GM13976 (cell line): ENCODE measurements at regions not wholly inside any gene's neighbourhood (a gene's known extent, or its start where the extent isn't known, plus 50 kb on each side); places are given as distances from the start of the nearest gene placed in this dataset.
"Not testable (repeated sequence)": the region's sequence is repeated elsewhere in the genome, so short reads cannot be mapped to it uniquely, and the experiment has no call there.

Experiments
- DNase-seq: peaks from one replicate; pipeline ENCODE4 v3.0.0; 2012; ENCODE audit warnings: low spot score
- in situ Hi-C: fragments of 300-500 bp; cut with MboI; formaldehyde crosslinking; loops from one replicate; pipeline ENCODE4 v1.12.0; 2022; ENCODE audit warnings: low sequenced_read_pairs, mixed read lengths, inconsistent platforms; ENCODE audit not compliant: unreplicated experiment
- TF ChIP-seq, protein P1 (sequence below): IDR thresholded peaks from 2 replicates; pipeline ENCODE4 v1.5.1; 2012; ENCODE audit warnings: borderline replicate concordance, mild to moderate bottlenecking; ENCODE audit not compliant: insufficient read depth; ENCODE audit errors: extremely low read depth, missing control alignments, control extremely low read depth

DNA sequence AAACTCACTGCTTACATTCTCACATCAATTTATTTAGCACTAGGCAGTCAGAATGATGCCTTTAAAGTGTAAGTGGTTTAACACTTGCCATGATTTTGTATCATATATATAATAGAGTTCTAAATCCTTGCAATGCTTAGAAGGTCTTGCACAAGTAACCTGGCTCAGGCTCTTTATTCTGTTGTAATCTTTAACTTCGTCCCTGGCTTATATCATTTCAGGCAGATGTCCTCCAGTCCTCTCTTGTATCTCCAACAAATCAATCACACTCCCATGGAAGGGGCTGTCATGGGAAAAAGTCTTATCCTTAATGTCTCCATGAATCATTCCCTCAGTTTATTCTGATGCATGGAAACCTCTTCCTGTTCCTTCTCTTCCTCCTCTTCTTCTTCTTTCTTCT, 841.6 kb upstream of the B3GALT2 start:
- no peak for DNase-seq
- TF ChIP-seq, protein P1, sequence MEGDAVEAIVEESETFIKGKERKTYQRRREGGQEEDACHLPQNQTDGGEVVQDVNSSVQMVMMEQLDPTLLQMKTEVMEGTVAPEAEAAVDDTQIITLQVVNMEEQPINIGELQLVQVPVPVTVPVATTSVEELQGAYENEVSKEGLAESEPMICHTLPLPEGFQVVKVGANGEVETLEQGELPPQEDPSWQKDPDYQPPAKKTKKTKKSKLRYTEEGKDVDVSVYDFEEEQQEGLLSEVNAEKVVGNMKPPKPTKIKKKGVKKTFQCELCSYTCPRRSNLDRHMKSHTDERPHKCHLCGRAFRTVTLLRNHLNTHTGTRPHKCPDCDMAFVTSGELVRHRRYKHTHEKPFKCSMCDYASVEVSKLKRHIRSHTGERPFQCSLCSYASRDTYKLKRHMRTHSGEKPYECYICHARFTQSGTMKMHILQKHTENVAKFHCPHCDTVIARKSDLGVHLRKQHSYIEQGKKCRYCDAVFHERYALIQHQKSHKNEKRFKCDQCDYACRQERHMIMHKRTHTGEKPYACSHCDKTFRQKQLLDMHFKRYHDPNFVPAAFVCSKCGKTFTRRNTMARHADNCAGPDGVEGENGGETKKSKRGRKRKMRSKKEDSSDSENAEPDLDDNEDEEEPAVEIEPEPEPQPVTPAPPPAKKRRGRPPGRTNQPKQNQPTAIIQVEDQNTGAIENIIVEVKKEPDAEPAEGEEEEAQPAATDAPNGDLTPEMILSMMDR = no peak
- in situ Hi-C loops = no loop called here

DNA sequence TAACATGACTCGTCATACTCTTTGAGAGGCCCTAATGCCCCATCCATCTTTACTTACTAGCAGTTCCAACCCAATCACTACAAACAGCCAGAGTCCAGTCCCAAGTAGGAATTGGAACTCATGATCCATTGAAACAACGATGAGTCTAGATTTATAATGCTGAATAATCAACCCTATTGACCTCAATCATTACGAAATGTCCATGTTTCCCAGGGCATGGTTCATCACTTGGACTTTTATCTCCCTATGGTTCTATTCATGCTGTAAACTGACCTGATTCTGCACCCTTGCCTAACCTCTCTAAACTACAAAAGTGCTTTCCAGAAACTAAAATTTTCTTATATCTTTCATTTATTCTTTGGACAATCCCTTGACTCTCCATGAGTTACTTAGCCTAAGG, 840.0 kb upstream of the B3GALT2 start:
- in situ Hi-C loops = no loop called here
- TF ChIP-seq, protein P1 = no peak
- DNase-seq = no peak

DNA sequence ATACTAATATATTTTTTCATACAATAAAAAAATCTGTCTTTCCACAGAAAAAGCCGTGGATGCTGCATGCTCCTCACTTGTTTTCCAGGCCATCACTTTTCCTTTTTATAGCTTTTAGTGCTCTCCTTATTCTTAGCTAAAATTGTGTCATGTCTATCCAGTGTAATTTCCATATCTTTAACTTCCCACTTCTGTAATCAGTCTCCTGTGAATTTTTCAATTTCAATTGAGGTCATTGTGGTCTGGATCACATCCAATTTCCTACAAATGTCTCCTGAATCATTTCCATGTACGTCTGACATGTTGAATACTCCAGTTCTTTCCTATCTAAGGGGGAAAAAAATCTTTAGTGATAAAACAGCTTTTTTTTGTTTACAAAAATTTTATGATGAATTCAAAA, 838.2 kb upstream of the B3GALT2 start:
- in situ Hi-C loops = no loop called here
- TF ChIP-seq, protein P1 = no peak
- no peak for DNase-seq

DNA sequence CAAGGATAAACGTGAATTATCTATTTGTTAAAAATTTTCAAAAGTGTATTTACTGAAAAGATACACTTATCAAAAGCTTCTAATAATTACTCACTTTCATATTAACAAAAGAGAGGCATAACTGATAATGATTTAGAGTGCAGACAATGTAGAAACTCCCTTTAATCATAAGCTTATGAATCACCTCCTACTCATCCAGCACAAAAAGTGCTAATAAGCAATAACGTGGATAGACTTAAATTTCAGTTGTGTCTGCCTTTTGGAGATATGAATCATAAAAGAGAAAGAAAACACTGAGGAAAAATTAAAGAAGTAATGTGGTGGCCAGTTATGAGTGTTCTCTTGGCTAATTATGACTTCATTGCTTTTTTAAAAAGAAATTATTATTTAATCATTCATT, 827.6 kb upstream of the B3GALT2 start:
- TF ChIP-seq, protein P1 = no peak
- in situ Hi-C loops = no loop called here

DNA sequence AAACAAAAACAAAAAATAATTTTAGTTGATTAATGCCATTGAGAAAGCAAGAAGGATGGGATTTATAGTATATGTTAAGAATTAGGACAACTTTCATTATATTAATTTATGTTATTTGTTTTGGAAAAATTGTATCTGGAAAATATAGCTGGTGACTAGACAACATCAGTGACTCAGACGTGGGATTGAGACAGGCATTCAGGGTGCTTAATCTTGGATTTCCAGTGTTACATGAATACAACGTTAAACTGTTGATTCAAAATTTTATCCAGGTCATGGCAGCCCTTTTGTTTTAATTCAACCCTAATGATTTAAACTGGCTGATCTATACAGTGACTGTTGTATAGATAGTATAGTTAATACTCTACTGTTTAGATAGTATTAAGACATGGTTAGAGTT, 827.1 kb upstream of the B3GALT2 start:
- in situ Hi-C loops = no loop called here
- TF ChIP-seq, protein P1 = no peak
- DNase-seq = no peak

More for the DNA sequence above, 827.6 kb upstream of the B3GALT2 start:
- no peak for DNase-seq

DNA sequence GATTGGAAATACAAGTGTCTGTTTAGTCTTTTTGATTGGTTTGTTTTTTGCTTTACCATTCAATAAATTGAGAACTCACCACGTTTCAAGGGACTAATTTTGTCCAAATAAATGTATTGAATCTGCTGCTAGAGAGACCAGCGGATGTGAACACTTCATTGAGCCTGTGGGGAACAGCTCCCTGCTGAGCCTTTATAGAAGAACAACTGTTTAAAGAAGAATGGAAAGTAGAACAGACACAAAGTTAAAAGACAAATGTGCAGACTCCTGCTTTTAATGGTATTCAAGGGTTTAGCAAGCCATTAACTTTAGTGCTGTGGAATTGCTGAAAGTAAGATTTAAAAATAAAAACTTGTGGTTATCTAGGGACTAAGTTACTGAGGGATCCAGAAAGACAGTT, 817.7 kb upstream of the B3GALT2 start:
- TF ChIP-seq, protein P1 = no peak

DNA sequence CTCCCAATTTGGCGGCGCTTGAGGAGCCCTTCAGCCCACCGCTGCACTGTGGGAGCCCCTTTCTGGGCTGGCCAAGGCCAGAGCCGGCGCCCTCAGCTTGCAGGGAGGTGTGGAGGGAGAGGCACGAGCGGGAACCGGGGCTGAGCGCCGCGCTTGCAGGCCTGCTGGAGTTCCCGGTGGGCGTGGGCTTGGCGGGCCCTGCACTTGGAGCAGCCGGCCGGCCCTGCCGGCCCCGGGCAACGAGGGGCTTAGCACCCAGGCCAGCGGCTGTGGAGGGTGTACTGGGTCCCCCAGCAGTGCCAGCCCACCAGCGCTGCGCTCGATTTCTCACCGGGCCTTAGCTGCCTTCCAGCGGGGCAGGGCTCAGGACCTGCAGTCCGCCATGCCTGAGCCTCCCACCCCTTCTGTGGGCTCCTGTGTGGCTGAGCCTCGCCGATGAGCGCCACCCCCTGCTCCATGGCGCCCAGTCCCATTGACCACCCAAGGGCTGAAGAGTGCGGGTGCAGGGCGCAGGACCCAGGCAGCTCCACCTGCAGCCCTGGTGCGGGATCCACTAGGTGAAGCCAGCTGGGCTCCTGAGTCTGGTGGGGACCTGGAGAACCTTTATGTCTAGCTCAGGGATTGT, 815.4 kb upstream of the B3GALT2 start:
- DNase-seq, in situ Hi-C loops: not testable (repeated sequence)

More for the DNA sequence above, 817.7 kb upstream of the B3GALT2 start:
- in situ Hi-C loops = no loop called here
- no peak for DNase-seq
